HK-2 (cell line): ENCODE measurements at regions not wholly inside any gene's neighbourhood (a gene's known extent, or its start where the extent isn't known, plus 50 kb on each side); places are given as distances from the start of the nearest gene placed in this dataset.

Experiments
- DNase-seq: peaks from one replicate; pipeline ENCODE4 v3.0.0-alpha.2; 2018; ENCODE audit not compliant: unreplicated experiment

DNA sequence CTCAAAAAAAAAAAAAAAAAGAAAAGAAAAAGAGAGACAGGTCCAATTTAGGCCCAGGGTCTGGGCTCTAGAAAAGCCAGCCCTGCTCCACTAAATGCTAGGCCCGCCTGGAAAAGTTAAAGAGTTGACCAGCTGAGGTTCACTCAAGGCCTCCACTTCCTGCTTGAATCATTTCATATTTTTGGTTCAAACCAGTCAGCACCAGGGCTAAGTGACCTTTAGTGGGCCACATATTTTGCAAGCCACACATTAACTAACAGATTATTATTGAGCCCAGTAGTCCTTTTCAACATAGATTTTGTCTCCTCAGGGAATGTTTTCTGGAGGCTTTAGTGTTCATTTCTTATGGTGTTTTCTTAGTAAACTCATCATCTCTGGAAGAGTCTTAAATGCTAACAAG, 156.6 kb downstream of the TLR4 start:
- DNase-seq: no peak

DNA sequence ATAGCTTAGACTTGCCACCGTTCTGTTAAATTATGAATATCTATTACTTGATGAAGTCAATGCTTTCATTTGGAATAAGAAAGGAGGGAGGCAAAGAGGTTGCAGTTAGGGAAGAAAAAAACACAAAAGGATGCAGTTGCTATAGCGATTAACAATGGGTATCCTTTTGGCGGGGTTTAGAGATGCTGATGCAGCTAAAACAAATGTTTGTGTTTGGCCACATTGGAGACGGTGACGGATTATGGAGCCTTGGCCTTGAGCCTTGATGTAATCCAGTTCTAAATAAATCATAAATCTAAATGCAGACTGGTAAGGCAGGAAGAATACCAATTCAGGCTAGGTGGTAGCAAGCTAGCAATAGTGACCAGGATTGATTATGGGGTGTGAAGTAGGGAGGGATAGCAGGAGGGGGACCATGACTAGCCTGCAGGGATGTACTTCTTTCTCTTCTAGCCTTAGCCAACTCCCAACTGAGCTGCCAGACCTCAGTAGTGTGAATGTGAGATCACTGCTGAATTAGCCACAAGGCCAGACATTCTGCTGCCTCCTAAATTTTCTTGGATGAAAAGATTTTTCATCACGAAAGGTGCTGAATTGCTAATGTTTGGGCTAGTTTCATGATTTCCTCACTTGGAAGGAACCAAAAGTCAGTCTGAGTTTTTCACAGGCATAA, 160.3 kb downstream of the TLR4 start:
- no peak for DNase-seq

DNA sequence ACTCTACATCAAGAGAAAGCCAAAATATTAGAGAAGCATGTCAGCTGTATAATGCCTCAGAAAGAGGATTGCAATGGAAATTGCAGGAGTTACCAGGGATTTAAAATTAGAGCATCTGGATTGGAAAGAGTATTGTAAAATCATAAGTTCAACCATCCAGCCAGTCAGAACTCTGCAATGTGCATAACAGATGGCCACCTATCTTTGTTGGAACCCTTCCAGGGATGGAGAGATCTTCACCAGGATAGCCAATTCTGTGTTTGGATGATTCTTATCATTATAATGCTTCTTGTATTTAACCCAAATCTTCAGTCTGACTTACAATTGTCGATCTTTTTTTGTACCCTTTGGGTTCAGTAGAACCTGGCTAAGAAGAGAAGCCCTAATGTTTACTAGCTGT, 164.4 kb downstream of the TLR4 start:
- DNase-seq: no peak

DNA sequence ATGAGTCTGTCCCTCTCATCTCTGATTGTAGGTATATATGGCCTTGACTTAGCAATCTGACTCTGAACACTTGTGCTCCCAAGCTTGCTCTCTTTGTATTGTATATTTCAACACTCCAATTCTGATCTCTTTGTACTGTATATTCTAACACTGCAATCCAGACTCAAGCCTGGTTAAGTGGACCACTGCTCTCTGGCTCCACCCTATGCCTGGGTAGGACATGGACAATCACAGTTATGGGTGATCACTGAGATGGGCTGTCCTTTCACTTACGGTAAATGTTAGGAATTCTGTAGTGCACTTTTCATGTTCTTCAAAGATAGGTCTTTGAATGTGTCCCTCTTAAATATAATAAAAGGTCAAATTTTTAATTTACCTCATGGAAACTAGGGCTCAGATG, 165.1 kb downstream of the TLR4 start:
- no peak for DNase-seq

DNA sequence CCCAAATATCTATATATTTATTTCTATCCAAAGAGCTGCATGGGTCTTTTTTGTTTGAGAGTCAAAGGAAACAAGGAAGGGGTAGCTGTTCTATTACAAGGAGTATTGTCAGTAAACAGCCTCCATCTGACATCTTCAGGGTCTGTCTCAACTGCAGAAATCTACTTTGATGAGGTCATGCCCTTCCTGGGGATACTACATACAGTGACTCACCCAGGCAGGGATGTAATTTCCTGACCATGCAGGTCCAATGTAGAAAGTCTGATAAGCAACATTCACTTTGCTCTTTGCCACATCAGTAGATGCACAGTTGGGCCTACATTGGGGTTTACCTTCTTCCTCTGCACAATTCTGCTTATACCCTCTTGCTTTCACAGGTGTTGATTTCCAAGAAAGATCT, 165.5 kb downstream of the TLR4 start:
- DNase-seq: no peak

DNA sequence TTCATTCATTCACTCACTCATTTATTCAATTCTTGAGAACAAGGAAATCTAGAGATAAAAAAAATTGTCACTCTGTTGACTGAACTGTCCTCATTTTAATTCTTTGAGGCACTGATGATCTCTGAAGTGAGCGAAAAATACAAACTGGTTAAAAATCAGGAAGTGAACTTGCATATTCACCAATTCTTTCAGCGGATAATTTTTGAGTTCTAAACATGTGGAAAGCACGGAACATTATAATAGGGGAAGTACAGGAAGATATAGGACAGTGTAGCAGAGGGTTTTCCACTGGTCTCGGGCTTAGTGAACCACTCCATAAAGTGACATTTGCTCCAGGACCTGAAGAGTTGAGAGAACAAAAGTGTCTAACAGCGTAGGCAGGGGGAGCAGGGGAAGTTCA, 169.5 kb downstream of the TLR4 start:
- DNase-seq: no peak

DNA sequence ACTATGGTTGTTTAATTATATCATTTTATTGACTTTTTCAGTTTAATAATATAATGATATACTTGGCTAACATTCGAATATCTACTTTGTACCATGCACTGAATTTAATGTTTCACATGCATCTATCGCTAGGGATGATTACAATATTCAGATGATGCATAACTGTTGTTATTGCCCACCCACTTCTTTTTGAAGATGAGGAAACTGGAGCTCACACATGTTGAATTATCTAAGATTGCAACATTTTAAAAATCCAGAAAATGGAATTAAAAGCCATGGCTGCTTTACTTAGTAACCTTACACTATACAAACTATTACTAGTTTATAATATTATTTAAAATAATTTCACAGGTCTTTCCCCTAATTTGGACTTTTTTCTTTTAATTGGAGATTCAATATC, 171.7 kb downstream of the TLR4 start:
- DNase-seq: no peak

DNA sequence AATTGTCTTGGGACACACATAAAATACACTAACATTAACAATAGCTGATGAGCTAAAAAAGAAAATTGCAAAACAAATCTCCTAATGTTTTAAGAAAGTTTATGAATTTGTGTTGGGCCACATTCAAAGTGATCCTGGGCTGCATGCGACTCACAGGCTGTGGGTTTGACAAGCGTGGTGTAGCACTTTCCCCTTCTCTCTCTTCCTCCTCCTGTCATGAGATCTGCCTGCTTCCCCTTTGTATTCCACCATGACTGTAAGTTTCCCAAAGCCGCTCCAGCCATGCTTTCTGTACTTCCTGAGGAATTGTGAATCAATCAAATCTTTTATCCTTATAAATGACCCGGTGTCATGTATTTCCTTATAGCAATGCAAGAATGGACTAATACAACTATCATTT, 178.0 kb downstream of the TLR4 start:
- DNase-seq: no peak

DNA sequence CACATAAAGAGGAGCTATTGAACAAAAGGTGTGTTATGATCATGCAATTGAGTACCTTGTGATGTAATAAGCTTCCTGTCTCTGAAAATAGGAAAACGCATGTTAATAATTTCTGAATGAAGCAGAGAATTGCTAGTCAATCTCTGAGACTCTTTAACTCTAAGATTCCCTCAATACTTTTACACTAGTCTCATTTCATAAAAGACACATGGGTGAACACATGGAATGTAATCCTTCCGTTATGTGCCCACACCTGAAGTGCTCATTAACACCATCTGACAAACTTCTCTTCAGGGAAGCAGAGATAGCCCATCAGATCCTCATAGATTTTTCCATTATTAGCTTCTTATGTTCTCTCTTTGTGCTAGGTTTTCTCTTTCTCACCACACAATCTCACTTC, 182.4 kb downstream of the TLR4 start:
- DNase-seq: no peak

DNA sequence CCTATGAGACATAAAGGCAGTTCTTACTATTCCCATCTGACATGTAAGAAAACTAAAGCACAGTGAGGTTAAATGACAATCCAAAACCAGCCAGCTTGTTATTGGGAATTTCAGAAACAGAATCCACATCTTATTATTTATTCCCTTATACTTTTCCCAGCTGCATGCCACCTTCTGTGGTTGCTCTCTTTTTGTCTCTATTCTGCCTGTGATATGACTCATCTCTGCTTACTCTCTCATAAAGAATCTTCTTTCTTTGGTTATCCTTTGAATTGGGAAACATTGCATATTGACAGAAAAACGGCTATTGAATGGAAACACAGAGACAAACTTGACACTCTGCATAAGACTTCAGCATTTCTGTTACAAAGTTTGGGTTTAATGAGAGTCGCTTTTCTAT, 183.2 kb downstream of the TLR4 start:
- DNase-seq: no peak

DNA sequence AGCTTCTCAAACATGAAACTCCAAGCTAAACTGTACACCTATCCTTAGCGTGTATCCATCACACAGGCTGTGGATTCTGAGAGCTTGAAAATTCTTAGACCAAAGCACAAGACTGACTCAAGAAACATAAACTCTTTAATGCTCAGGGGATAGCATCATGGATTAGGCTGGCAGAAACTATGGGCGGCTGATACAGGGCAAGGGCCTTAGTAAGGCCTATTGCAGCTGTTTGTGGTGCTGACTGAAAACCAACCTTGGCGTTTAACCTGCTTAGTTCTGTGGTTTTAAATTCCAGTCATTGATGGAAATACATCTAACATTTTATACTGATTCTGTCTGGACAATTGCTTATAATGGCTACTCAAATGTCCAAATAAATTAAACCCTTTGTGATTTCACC, 183.7 kb downstream of the TLR4 start:
- DNase-seq: no peak

DNA sequence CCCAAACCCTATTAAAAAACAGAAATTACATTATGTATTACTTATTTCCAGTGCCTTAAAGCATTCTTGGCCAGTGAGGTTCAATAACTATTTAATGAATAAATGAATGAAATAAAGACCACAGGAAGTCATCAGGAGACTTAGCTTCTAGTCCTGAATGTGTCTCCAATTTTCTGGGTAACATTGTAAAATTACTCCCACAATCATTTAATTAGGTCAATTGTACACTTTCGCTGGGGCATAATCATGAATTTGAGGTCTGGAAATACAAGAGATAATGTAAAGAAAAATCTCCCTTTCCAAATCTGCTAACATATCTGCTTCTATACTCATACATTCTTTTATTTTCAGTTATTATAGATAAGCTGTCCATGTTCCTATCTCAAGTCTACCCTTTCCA, 199.2 kb downstream of the TLR4 start:
- no peak for DNase-seq

DNA sequence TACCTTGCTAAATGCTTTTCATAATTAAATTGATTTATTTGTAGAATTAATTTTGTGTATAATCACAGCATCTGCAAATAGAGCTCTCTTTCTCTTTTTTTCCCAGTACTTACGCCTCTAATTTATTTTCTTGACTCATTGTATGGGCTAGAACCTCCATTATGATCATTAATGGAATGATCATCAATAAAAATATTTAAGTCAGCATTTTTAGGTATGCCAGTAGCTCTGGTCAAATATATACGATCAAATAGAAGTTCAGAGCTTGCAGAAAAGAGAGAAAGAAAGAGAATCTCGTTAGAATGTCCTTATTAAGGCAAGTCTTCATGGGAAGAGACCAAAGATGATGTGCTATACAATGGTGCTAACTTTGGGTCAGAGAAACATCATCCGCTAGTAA, 202.6 kb downstream of the TLR4 start:
- DNase-seq: no peak

DNA sequence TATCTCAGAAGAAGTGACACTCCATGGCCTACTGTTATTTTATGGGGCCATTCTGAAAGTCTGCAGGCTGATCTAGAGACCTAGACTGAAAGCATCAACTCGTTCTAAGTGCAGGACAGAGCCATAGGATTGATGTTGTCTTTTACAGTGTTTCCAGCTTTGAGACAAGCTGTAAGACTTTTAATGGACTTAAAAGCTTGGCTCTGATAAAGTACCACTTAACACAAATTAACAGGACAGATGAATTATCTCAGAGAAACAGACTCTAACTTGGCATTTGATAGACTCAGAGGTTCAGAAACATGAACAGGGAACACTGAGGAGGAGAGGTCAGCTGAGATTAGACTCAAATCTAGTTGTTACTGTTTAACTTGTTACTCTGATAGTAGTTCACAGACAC, 203.2 kb downstream of the TLR4 start:
- no peak for DNase-seq

DNA sequence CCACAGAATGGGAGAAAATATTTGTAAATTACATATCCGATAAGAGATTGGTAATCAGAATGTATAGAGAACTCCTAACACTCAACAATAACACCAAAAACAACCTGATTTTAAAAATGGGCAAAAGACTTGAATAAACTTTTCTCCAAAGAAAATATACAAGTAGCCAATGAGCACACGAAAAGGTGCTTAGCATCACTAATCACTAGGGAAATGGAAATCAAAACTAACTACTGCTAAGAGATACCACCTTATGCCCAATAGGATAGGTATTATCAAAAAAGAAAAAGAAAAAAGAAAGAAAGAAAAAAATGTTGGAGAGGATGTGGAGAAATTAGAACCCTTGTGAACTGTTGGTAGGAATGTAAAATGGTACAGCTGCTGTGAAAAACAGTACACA, 212.1 kb downstream of the TLR4 start:
- DNase-seq: no peak

DNA sequence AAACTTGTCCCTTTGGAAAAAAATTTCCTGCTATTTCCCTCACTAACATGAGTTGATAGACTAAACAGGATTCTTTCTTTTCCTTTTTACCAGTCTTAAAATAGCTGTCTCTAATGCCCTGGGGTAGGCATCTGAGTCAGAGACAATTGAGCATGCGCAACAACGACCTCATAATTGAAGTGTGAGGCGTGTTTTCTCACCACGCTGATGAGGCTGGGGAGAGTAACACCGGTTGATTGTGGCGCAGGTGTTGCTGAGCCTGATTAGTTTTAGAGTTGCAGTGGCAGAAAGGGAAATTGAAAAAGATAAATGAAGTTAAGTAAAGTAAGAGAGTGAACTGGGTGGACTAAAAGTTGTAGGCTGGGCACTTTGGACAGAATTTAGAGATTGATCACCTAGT, 213.7 kb downstream of the TLR4 start:
- DNase-seq: no peak

DNA sequence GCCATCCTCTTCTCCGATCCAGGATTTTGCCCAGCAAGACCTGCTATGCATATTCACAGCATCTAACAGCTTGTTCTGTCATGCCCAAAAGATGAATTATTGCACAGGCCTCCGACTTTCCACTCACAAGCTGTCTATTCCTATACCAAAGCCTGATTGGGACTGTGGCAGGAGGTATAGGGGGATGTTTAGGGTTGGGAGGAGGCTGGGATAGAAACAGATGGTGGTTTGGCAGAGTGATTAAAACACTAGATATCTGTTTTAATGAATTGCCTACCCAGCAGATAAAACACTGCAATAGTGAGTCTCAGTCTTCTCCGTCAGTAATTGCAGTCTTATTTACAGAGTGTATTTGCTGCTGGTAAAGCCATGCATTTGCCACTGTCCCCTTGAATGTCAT, 215.3 kb downstream of the TLR4 start:
- no peak for DNase-seq

DNA sequence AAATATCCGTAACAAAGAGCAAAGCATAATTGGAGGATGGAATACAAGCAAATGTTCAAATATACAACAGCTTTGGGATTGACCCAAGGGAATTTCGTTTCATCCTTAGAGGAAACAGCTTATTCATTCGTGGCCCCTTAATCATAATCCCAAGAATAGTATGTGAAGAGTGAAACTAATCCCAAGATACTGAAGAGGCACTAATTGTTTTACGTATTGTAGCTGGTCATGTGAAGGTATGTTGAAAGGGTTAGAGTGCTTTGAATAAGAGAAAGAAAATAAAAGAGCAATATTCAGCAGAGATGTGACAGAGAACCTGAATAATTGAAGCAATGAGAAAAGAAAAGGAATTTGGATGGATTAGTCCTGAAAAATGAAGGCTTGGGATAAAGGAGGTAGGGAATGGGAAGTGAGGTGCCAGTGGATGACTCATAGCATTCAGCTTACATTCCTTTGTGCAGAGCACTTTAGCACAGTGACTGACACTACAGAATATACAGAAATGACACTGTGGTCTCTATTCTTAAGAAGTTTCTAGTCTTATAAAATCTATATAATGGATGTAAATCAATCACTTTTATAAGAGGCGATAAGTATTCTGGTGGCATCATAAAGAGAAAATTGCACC, 221.9 kb downstream of the TLR4 start:
- DNase-seq: no peak

DNA sequence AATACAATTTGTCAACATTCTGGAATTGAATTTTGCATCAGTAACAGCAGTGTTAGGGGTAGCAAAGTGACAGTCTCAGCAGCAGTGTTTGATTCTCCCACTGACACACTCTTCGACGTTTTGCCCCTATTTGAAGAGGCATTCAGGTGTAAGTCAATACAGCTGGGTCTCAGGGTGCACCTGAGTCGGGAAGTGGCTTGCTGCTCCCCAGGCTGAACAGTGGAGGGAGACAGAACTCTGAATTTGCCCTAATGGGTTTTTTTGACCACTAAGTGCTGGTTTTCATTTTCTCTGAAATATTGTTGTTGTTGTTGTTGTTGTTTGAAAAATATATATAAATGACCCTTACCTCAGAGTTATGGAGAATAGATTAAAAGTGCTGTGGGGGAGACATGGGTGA, 223.2 kb downstream of the TLR4 start:
- no peak for DNase-seq

DNA sequence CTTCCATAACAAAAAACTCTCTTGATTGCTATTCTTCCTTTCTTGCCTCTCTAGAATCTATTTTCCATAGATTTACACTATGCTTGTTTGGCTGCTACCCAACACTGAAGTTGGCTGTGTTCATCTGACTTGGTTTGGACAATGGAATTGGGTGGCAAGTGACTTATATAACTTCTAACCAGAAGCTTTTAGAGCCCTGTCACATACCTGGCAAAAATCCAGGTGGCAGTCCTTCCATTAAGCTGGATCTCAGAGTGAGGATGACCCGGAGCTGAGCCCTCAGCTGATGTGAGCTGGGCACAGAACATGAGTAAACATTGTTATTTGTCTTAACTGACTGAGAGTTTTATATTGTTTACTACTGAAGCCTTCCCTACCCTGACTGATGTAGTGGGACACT, 225.7 kb downstream of the TLR4 start:
- DNase-seq: no peak

DNA sequence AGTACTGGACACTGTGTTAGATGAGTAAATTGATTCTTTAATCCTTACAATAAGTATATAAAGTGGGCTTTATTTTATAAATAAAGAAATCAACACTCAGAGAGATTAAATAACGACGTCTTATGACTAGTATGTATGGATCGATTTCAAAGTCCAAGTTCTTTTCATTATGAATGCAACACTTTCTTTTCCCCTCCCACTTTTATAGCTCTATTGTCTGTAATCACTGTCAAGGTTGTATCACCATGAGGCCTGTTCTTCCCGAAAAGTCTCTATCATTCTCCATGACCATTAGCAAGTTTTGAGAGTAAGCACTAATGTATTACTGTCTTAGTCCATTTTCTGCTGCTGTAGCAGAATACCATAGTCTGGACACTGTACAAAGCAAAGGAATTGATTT, 228.4 kb downstream of the TLR4 start:
- DNase-seq: no peak

DNA sequence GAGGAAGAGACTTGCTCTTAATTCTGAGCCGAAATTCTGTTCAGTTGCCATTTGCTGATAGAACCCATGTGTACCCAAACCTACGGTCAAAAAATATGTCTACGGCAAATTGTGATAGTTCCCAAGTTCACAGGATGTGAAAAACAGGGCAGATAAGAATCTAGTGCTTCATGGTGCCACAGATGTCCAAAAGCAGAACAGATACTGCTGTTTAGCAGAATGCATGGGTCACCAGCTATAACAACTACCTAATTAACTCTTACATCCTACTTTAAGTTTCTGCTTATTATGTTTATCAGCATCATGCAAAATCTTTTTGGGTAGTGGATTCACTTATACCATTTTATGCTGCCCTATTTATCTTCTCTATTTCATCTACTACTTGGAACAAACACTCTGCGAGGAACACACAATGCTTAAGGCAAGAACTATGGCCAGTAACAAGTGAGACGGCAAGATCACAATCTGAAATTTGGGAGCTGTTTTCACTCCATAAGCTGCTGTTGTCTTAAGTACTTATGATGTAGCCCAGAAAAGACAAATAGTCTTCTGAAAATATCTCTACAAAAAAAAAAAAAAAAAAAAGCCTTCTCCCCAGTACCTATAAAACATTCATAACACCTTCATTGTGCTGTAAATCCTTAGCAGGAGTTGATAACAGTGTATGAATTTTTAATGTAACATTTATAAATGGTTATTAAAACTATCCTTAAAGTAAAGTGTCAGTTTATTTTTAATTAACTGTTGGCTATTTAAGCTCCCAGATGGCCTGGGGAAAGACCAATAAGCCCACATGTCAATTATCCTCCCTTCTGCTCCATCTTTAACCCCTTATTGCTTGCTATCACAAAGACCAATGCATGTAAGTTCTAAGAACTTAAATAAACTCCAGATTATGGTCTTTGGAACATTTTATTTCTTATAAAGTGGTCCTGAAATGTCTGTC, 232.3 kb downstream of the TLR4 start:
- DNase-seq: no peak

DNA sequence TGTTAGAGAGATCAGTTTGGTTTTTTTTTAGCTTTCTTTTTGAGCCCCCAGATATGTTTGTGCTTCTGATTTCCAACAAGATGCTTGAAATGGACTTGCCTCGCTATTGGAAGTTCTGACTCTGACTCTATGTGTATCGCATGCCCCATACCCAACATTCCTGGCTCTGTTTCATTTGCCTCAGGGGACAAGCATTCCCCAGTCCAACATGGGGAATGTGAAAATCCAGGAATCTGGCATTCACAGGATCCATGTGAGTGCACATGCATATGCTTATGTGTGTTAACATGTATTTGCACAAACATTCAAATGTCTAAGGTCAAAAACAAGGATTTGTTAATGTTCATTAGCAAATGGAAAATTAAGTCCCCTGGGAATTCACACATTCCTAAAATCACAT, 233.9 kb downstream of the TLR4 start:
- DNase-seq: no peak
